H9 (cell line): ENCODE measurements at regions not wholly inside any gene's neighbourhood (a gene's known extent, or its start where the extent isn't known, plus 50 kb on each side); places are given as distances from the start of the nearest gene placed in this dataset.

Source experiments
- DNase-seq: peaks from one replicate; pipeline ENCODE4 v3.0.0-alpha.2; 2017
- H2AFZ ChIP-seq: one replicate; pipeline ENCODE4 v1.6.1; 2013; ENCODE audit warnings: mild to moderate bottlenecking, low read length, control low read depth, moderate library complexity
- H2AK5ac ChIP-seq: 2 replicates; pipeline ENCODE4 v1.6.1; 2013; ENCODE audit warnings: low read length, control low read depth, mixed read lengths; ENCODE audit not compliant: insufficient read length
- H2BK120ac ChIP-seq: one replicate; pipeline ENCODE4 v1.6.1; 2013; ENCODE audit warnings: low read depth, mild to moderate bottlenecking, low read length, control low read depth, inconsistent platforms; ENCODE audit not compliant: poor library complexity, severe bottlenecking
- H2BK12ac ChIP-seq: 2 replicates; pipeline ENCODE4 v1.6.1; 2013; ENCODE audit warnings: low read length, control low read depth, mixed read lengths, low read depth; ENCODE audit not compliant: insufficient read length
- H2BK15ac ChIP-seq: 2 replicates; pipeline ENCODE4 v1.6.1; 2013; ENCODE audit warnings: low read depth, low read length, control low read depth
- H2BK20ac ChIP-seq: one replicate; pipeline ENCODE4 v1.6.1; 2013; ENCODE audit warnings: low read depth, mild to moderate bottlenecking, low read length, control low read depth, inconsistent platforms; ENCODE audit not compliant: poor library complexity, severe bottlenecking
- H2BK5ac ChIP-seq: 2 replicates; pipeline ENCODE4 v1.6.1; 2013; ENCODE audit warnings: low read length, control low read depth, mixed read lengths; ENCODE audit not compliant: insufficient read length
- H3K14ac ChIP-seq: 2 replicates; pipeline ENCODE4 v1.6.1; 2013; ENCODE audit warnings: low read length, control low read depth; ENCODE audit not compliant: insufficient read depth
- H3K18ac ChIP-seq: 2 replicates; pipeline ENCODE4 v1.6.1; 2013; ENCODE audit warnings: low read depth, mild to moderate bottlenecking, mixed read lengths, low read length, control low read depth; ENCODE audit not compliant: insufficient read length
- H3K23ac ChIP-seq: 2 replicates; pipeline ENCODE4 v1.6.1; 2013; ENCODE audit warnings: low read length, control low read depth, mixed read lengths, low read depth; ENCODE audit not compliant: insufficient read length
- H3K23me2 ChIP-seq: 2 replicates; pipeline ENCODE4 v1.6.1; 2013; ENCODE audit warnings: low read depth, mild to moderate bottlenecking, mixed read lengths, low read length, control low read depth; ENCODE audit not compliant: insufficient read length, poor library complexity, severe bottlenecking
- H3K27ac ChIP-seq: 2 replicates; pipeline ENCODE4 v1.5.1; 2013; ENCODE audit warnings: low read length, control low read depth, mixed read lengths, low read depth; ENCODE audit not compliant: insufficient read length
- H3K27me3 ChIP-seq: 2 replicates; pipeline ENCODE4 v1.6.1; 2013; ENCODE audit warnings: low read length, control low read depth, inconsistent platforms; ENCODE audit not compliant: insufficient read depth
- H3K4ac ChIP-seq: 2 replicates; pipeline ENCODE4 v1.6.1; 2013; ENCODE audit warnings: low read depth, mild to moderate bottlenecking, control low read depth, inconsistent platforms, low read length, moderate library complexity
- H3K4me1 ChIP-seq: 2 replicates; pipeline ENCODE4 v1.6.1; 2013; ENCODE audit warnings: low read length, control low read depth, inconsistent platforms; ENCODE audit not compliant: insufficient read depth
- H3K4me2 ChIP-seq: 2 replicates; pipeline ENCODE4 v1.6.1; 2013; ENCODE audit warnings: low read length, control low read depth, mixed read lengths; ENCODE audit not compliant: insufficient read length, insufficient read depth
- H3K56ac ChIP-seq: 2 replicates; pipeline ENCODE4 v1.6.1; 2013; ENCODE audit warnings: low read depth, mild to moderate bottlenecking, mixed read lengths, low read length, control low read depth; ENCODE audit not compliant: insufficient read length
- H3K79me1 ChIP-seq: 2 replicates; pipeline ENCODE4 v1.6.1; 2013; ENCODE audit warnings: low read depth, mild to moderate bottlenecking, moderate library complexity, low read length, control low read depth, inconsistent platforms; ENCODE audit not compliant: insufficient read depth, poor library complexity, severe bottlenecking
- H3K79me2 ChIP-seq: 2 replicates; pipeline ENCODE4 v1.6.1; 2013; ENCODE audit warnings: low read length, control low read depth, inconsistent platforms; ENCODE audit not compliant: insufficient read depth
- H3K9ac ChIP-seq: 2 replicates; pipeline ENCODE4 v1.6.1; 2013; ENCODE audit warnings: low read length, control low read depth, mixed read lengths; ENCODE audit not compliant: insufficient read length; ENCODE audit errors: extremely low read depth
- H3K9me3 ChIP-seq: one replicate; pipeline ENCODE4 v1.6.1; 2013; ENCODE audit warnings: low read depth, low read length, inconsistent platforms; ENCODE audit not compliant: control insufficient read depth
- H3T11ph ChIP-seq: one replicate; pipeline ENCODE4 v1.6.1; 2013; ENCODE audit warnings: mild to moderate bottlenecking, low read length, control low read depth, inconsistent platforms
- H4K20me1 ChIP-seq: one replicate; pipeline ENCODE4 v1.6.1; 2013; ENCODE audit not compliant: control insufficient read depth, insufficient read length, insufficient read depth
- H4K5ac ChIP-seq: 2 replicates; pipeline ENCODE4 v1.6.1; 2013; ENCODE audit warnings: low read depth, mild to moderate bottlenecking, mixed read lengths, low read length, control low read depth; ENCODE audit not compliant: insufficient read length
- H4K8ac ChIP-seq: replicated peaks from 2 replicates; pipeline ENCODE4 v1.6.1; 2013; ENCODE audit warnings: low read length, control low read depth, mixed read lengths, low read depth; ENCODE audit not compliant: insufficient read length
- H4K91ac ChIP-seq: 2 replicates; pipeline ENCODE4 v1.6.1; 2013; ENCODE audit warnings: low read depth, mild to moderate bottlenecking, moderate library complexity, mixed read lengths, low read length, control low read depth; ENCODE audit not compliant: insufficient read length
- H3K27ac Mint-ChIP-seq, 3 experiments: 2 replicates in 2 of 3; 3 replicates in 1 of 3; pipeline ENCODE4 v1.8.0; 2020 to 2021; ENCODE audit warnings: mixed read lengths in 3 of 3, mild to moderate bottlenecking in 1 of 3, moderate library complexity in 1 of 3
- H3K27me3 Mint-ChIP-seq: 2 replicates; pipeline ENCODE4 v1.8.0; 2021; ENCODE audit warnings: low read depth, mild to moderate bottlenecking, moderate library complexity, mixed read lengths
- H3K36me3 Mint-ChIP-seq, 3 experiments: 2 replicates in 2 of 3; 3 replicates in 1 of 3; pipeline ENCODE4 v1.8.0; 2020 to 2021; ENCODE audit warnings: low read depth in 3 of 3, mixed read lengths in 3 of 3; ENCODE audit not compliant: insufficient read depth in 1 of 3
- H3K4me1 Mint-ChIP-seq, 2 experiments: 2 replicates each; pipeline ENCODE4 v1.8.0; 2020; ENCODE audit warnings: mixed read lengths in 2 of 2
- H3K4me3 Mint-ChIP-seq, 2 experiments: 2 replicates in 1 of 2; 3 replicates in 1 of 2; pipeline ENCODE4 v1.8.0; 2020 to 2021; ENCODE audit warnings: mild to moderate bottlenecking in 2 of 2, mixed read lengths in 2 of 2, moderate library complexity in 1 of 2
- H3K9me3 Mint-ChIP-seq, 2 experiments: 2 replicates in 1 of 2; 3 replicates in 1 of 2; pipeline ENCODE4 v1.8.0; 2020; ENCODE audit warnings: mild to moderate bottlenecking in 2 of 2, mixed read lengths in 2 of 2, moderate library complexity in 1 of 2
- WGBS: extraction: QIAGEN DNeasy Blood & Tissue Kit; methylation state at CpG from one replicate; pipeline ENCODE4 v1.1.7; 2013; ENCODE audit warnings: missing lambda C conversion rate, low lambda C conversion rate, mixed read lengths; ENCODE audit not compliant: insufficient read length; ENCODE audit errors: extremely low coverage; 5-methylcytosine and 5-hydroxymethylcytosine counted together
- TF ChIP-seq, protein P1 (sequence below): fragments of 200-600 bp; sonication (generic); conservative IDR thresholded peaks from 3 replicates; pipeline ENCODE4 v1.8.0; 2021; ENCODE audit warnings: antibody characterized with exemption, mild to moderate bottlenecking

DNA sequence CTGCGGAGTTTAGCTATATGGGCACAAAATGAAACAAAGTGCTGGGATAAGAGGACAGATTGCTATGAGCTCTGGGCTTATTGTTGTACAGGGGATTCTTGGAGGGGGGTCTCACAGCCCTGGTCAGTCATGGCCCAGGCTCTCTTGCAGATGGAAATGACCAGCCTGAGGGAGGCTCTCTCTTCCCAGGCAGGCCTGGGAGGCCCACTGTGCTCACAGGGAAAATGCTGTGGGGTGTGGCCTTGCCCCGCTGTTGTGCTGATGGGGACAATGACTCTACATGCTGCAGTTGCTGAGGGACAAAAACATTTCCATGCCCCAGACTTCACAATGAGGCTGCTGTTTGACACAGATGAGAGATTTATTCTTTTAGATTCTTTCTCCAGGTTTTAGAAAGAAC lies 202.2 kb downstream of the KLF13 start:
- Histone ChIP-seq H2AK5ac (no peak overlapping the region), H4K8ac (no peak overlapping the region), H3K14ac (no peak overlapping the region), H2AFZ (no peak overlapping the region), H3K4me2 (no peak overlapping the region), H2BK15ac (no peak overlapping the region), H2BK5ac (no peak overlapping the region), H3K27me3 (no peaks in the 10 kb centered on the region), H2BK120ac (no peak overlapping the region), H2BK20ac (no peak overlapping the region), H3K27ac (no peak overlapping the region), H3K79me1 (no peaks in the 10 kb centered on the region), H3K4ac (no peak overlapping the region), H3K18ac (peak overlapping the region; percentile 25), H3K79me2 (no peaks in the 10 kb centered on the region), H3K56ac (no peak overlapping the region), H3K4me1 (peaks cover 7% of the 10 kb centered on the region; the same call in 1 of the 2 replicates), H3K9me3 (no peaks in the 10 kb centered on the region), H3K9ac (no peak overlapping the region), H3K23ac (no peak overlapping the region), H2BK12ac (no peak overlapping the region), H4K5ac (no peak overlapping the region), H3T11ph (no peak overlapping the region), H3K23me2 (no peaks in the 10 kb centered on the region), H4K20me1 (no peaks in the 10 kb centered on the region), H4K91ac (no peak overlapping the region)
- TF ChIP-seq, protein P1, sequence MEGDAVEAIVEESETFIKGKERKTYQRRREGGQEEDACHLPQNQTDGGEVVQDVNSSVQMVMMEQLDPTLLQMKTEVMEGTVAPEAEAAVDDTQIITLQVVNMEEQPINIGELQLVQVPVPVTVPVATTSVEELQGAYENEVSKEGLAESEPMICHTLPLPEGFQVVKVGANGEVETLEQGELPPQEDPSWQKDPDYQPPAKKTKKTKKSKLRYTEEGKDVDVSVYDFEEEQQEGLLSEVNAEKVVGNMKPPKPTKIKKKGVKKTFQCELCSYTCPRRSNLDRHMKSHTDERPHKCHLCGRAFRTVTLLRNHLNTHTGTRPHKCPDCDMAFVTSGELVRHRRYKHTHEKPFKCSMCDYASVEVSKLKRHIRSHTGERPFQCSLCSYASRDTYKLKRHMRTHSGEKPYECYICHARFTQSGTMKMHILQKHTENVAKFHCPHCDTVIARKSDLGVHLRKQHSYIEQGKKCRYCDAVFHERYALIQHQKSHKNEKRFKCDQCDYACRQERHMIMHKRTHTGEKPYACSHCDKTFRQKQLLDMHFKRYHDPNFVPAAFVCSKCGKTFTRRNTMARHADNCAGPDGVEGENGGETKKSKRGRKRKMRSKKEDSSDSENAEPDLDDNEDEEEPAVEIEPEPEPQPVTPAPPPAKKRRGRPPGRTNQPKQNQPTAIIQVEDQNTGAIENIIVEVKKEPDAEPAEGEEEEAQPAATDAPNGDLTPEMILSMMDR, result no peak
- no CpG with 5 or more reads among the region's 2 CpGs for WGBS
- Mint-ChIP-seq H3K9me3 (no peaks in the 10 kb centered on the region; a peak in 1 of 5 replicates), H3K27me3 (peaks cover 5% of the 10 kb centered on the region), H3K4me1 (peaks cover 20 to 24% of the 10 kb centered on the region in 2 experiments), H3K4me3 (no peak overlapping the region), H3K36me3 (no peaks in the 10 kb centered on the region; a peak in 1 of 7 replicates), H3K27ac (no peak overlapping the region)
- DNase-seq, result no peak
